RWPE2 (cell line): ENCODE measurements at regions not wholly inside any gene's neighbourhood (a gene's known extent, or its start where the extent isn't known, plus 50 kb on each side); places are given as distances from the start of the nearest gene placed in this dataset.

ENCODE experiments used
- ATAC-seq: fragments of 200-7000 bp; cut with Tn5 transposase; 3 replicates; pipeline ENCODE4 v1.9.1; 2021; ENCODE audit warnings: low read depth
- DNase-seq: peaks from one replicate; pipeline ENCODE4 v3.0.0-alpha.2; 2020; ENCODE audit warnings: low spot score
- H3K27ac ChIP-seq: fragments of 450-650 bp; 2 replicates; pipeline ENCODE4 v1.5.1; 2017; ENCODE audit warnings: mild to moderate bottlenecking; ENCODE audit not compliant: poor library complexity, severe bottlenecking
- H3K27me3 ChIP-seq: fragments of 250-450 bp; sonication (Bioruptor Pico); 2 replicates; pipeline ENCODE4 v1.5.1; 2021; ENCODE audit warnings: mild to moderate bottlenecking, moderate library complexity; ENCODE audit not compliant: insufficient read depth, poor library complexity, severe bottlenecking
- H3K36me3 ChIP-seq: fragments of 250-450 bp; sonication (Bioruptor Pico); 2 replicates; pipeline ENCODE4 v1.5.1; 2020; ENCODE audit warnings: low read depth, mild to moderate bottlenecking, moderate library complexity
- H3K4me1 ChIP-seq: fragments of 250-450 bp; sonication (Bioruptor Pico); 2 replicates; pipeline ENCODE4 v1.5.1; 2021; ENCODE audit warnings: mild to moderate bottlenecking, moderate library complexity; ENCODE audit not compliant: insufficient read depth, poor library complexity, severe bottlenecking
- H3K4me3 ChIP-seq: fragments of 250-450 bp; sonication (Bioruptor Pico); 2 replicates; pipeline ENCODE4 v1.5.1; 2021; ENCODE audit warnings: mild to moderate bottlenecking, moderate library complexity; ENCODE audit not compliant: severe bottlenecking
- H3K9me3 ChIP-seq: fragments of 250-450 bp; sonication (Bioruptor Pico); 2 replicates; pipeline ENCODE4 v1.5.1; 2021; ENCODE audit warnings: mild to moderate bottlenecking, moderate library complexity; ENCODE audit not compliant: severe bottlenecking
- CTCF ChIP-seq: fragments of 450-650 bp; IDR thresholded peaks from one replicate; pipeline ENCODE4 v1.5.1; 2017; ENCODE audit warnings: mild to moderate bottlenecking, moderate library complexity; ENCODE audit not compliant: poor library complexity, severe bottlenecking

GRCh38 chr2:167462379-167462778 is 574.1 kb downstream of the XIRP2 start:
- no peak for TF ChIP-seq CTCF
- Histone ChIP-seq H3K36me3 (no peaks in the 10 kb centered on the region), H3K4me1 (no peaks in the 10 kb centered on the region), H3K4me3 (no peak overlapping the region), H3K9me3 (no peaks in the 10 kb centered on the region), H3K27ac (no peak overlapping the region), H3K27me3 (no peaks in the 10 kb centered on the region)
- DNase-seq (no peak), ATAC-seq (no peak)

- no peak for ATAC-seq
Measured at GRCh38 chr2:167454036-167454435, 565.8 kb downstream of the XIRP2 start.

GRCh38 chr2:167451496-167452289 is 563.4 kb downstream of the XIRP2 start:
- H3K4me1 ChIP-seq: no peaks in the 10 kb centered on the region
- no peaks in the 10 kb centered on the region for H3K36me3 ChIP-seq
- ATAC-seq (no peak), DNase-seq (no peak)
- no peaks in the 10 kb centered on the region for H3K9me3 ChIP-seq
- TF ChIP-seq CTCF: no peak
- no peak overlapping the region for H3K4me3 ChIP-seq
- no peak overlapping the region for H3K27ac ChIP-seq
- H3K27me3 ChIP-seq: no peaks in the 10 kb centered on the region

More at GRCh38 chr2:167454036-167454435, 565.8 kb downstream of the XIRP2 start:
- Histone ChIP-seq H3K27me3 (no peaks in the 10 kb centered on the region), H3K27ac (no peak overlapping the region), H3K4me3 (no peak overlapping the region), H3K36me3 (no peaks in the 10 kb centered on the region), H3K9me3 (no peaks in the 10 kb centered on the region), H3K4me1 (no peaks in the 10 kb centered on the region)
- no peak for DNase-seq
- no peak for TF ChIP-seq CTCF

GRCh38 chr2:167450364-167450763 is 562.1 kb downstream of the XIRP2 start:
- no peak for TF ChIP-seq CTCF
- H3K4me3 ChIP-seq: no peak overlapping the region
- no peaks in the 10 kb centered on the region for H3K36me3 ChIP-seq
- no peaks in the 10 kb centered on the region for H3K9me3 ChIP-seq
- no peaks in the 10 kb centered on the region for H3K27me3 ChIP-seq
- H3K4me1 ChIP-seq: no peaks in the 10 kb centered on the region
- H3K27ac ChIP-seq: no peak overlapping the region
- ATAC-seq (no peak), DNase-seq (no peak)

GRCh38 chr2:167440382-167440781 is 552.1 kb downstream of the XIRP2 start:
- DNase-seq (no peak), ATAC-seq (no peak)
- H3K27me3 ChIP-seq: no peaks in the 10 kb centered on the region
- no peak for TF ChIP-seq CTCF
- H3K27ac ChIP-seq: no peak overlapping the region
- H3K4me3 ChIP-seq: no peak overlapping the region
- H3K4me1 ChIP-seq: no peaks in the 10 kb centered on the region
- H3K9me3 ChIP-seq: no peaks in the 10 kb centered on the region
- no peaks in the 10 kb centered on the region for H3K36me3 ChIP-seq
